ENCODE measurements at regions not wholly inside any gene's neighbourhood (a gene's known extent, or its start where the extent isn't known, plus 50 kb on each side); places are given as distances from the start of the nearest gene placed in this dataset.

GRCh38 chr9:102551346-102551745 is 443.8 kb upstream of the CYLC2 start (continued):
- TF ChIP-seq, protein P1, sequence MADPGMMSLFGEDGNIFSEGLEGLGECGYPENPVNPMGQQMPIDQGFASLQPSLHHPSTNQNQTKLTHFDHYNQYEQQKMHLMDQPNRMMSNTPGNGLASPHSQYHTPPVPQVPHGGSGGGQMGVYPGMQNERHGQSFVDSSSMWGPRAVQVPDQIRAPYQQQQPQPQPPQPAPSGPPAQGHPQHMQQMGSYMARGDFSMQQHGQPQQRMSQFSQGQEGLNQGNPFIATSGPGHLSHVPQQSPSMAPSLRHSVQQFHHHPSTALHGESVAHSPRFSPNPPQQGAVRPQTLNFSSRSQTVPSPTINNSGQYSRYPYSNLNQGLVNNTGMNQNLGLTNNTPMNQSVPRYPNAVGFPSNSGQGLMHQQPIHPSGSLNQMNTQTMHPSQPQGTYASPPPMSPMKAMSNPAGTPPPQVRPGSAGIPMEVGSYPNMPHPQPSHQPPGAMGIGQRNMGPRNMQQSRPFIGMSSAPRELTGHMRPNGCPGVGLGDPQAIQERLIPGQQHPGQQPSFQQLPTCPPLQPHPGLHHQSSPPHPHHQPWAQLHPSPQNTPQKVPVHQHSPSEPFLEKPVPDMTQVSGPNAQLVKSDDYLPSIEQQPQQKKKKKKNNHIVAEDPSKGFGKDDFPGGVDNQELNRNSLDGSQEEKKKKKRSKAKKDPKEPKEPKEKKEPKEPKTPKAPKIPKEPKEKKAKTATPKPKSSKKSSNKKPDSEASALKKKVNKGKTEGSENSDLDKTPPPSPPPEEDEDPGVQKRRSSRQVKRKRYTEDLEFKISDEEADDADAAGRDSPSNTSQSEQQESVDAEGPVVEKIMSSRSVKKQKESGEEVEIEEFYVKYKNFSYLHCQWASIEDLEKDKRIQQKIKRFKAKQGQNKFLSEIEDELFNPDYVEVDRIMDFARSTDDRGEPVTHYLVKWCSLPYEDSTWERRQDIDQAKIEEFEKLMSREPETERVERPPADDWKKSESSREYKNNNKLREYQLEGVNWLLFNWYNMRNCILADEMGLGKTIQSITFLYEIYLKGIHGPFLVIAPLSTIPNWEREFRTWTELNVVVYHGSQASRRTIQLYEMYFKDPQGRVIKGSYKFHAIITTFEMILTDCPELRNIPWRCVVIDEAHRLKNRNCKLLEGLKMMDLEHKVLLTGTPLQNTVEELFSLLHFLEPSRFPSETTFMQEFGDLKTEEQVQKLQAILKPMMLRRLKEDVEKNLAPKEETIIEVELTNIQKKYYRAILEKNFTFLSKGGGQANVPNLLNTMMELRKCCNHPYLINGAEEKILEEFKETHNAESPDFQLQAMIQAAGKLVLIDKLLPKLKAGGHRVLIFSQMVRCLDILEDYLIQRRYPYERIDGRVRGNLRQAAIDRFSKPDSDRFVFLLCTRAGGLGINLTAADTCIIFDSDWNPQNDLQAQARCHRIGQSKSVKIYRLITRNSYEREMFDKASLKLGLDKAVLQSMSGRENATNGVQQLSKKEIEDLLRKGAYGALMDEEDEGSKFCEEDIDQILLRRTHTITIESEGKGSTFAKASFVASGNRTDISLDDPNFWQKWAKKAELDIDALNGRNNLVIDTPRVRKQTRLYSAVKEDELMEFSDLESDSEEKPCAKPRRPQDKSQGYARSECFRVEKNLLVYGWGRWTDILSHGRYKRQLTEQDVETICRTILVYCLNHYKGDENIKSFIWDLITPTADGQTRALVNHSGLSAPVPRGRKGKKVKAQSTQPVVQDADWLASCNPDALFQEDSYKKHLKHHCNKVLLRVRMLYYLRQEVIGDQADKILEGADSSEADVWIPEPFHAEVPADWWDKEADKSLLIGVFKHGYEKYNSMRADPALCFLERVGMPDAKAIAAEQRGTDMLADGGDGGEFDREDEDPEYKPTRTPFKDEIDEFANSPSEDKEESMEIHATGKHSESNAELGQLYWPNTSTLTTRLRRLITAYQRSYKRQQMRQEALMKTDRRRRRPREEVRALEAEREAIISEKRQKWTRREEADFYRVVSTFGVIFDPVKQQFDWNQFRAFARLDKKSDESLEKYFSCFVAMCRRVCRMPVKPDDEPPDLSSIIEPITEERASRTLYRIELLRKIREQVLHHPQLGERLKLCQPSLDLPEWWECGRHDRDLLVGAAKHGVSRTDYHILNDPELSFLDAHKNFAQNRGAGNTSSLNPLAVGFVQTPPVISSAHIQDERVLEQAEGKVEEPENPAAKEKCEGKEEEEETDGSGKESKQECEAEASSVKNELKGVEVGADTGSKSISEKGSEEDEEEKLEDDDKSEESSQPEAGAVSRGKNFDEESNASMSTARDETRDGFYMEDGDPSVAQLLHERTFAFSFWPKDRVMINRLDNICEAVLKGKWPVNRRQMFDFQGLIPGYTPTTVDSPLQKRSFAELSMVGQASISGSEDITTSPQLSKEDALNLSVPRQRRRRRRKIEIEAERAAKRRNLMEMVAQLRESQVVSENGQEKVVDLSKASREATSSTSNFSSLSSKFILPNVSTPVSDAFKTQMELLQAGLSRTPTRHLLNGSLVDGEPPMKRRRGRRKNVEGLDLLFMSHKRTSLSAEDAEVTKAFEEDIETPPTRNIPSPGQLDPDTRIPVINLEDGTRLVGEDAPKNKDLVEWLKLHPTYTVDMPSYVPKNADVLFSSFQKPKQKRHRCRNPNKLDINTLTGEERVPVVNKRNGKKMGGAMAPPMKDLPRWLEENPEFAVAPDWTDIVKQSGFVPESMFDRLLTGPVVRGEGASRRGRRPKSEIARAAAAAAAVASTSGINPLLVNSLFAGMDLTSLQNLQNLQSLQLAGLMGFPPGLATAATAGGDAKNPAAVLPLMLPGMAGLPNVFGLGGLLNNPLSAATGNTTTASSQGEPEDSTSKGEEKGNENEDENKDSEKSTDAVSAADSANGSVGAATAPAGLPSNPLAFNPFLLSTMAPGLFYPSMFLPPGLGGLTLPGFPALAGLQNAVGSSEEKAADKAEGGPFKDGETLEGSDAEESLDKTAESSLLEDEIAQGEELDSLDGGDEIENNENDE (IDR thresholded peaks at IDR 0.05; ENCODE audit: insufficient replicate concordance, low read length), result no peak
- no peak for TF ChIP-seq JUN (IDR thresholded peaks at IDR 0.05; ENCODE audit: low read depth, low read length)
- TF ChIP-seq SRF (IDR thresholded peaks at IDR 0.05; ENCODE audit: low read depth, low read length), result no peak

Measured in H1 (cell line).